Upper lobe of left lung (tissue), 6 donors: ENCODE measurements at regions not wholly inside any gene's neighbourhood (a gene's known extent, or its start where the extent isn't known, plus 50 kb on each side); places are given as distances from the start of the nearest gene placed in this dataset.

Experiments
- ATAC-seq, 2 donors: fragments of 200-7000 bp; cut with Tn5 transposase; one replicate each; pipeline ENCODE4 v1.9.1; 2022; ENCODE audit warnings: mild to moderate bottlenecking in 2 of 2, moderate library complexity in 2 of 2; ENCODE audit not compliant: low FRiP score in 2 of 2
- DNase-seq, 2 donors: peaks; one replicate each; pipeline ENCODE4 v3.0.0-alpha.2; 2019 to 2020
- H3K27ac ChIP-seq, 4 donors: fragments of 200-600 bp; sonication (generic); one replicate each; pipeline ENCODE4 v1.5.1; 2016 to 2019
- H3K27me3 ChIP-seq, 4 donors: fragments of 200-600 bp; sonication (generic); one replicate each; pipeline ENCODE4 v1.5.1; 2017 to 2019
- H3K36me3 ChIP-seq, 4 donors: fragments of 200-600 bp; sonication (generic); one replicate each; pipeline ENCODE4 v1.5.1; 2016 to 2019
- H3K4me1 ChIP-seq, 4 donors: fragments of 200-600 bp; sonication (generic); one replicate each; pipeline ENCODE4 v1.5.1; 2018 to 2019
- H3K4me3 ChIP-seq, 4 donors: fragments of 200-600 bp; sonication (generic); one replicate each; pipeline ENCODE4 v1.5.1; 2017 to 2019; ENCODE audit warnings: mild to moderate bottlenecking in 2 of 4, moderate library complexity in 1 of 4
- H3K9me3 ChIP-seq, 4 donors: fragments of 200-600 bp; sonication (generic); one replicate each; pipeline ENCODE4 v1.5.1; 2018 to 2019
- CTCF ChIP-seq, 6 experiments: fragments of 450-650 bp in 4 of 6; fragments of 200-600 bp in 2 of 6; sonication (generic) in 2 of 6; IDR thresholded peaks; one replicate each; pipeline ENCODE4 v1.5.1; 2016 to 2019; ENCODE audit warnings: antibody characterized with exemption in 6 of 6
- EP300 ChIP-seq, 4 donors: sonication (generic); formaldehyde crosslinking; IDR thresholded peaks; one replicate each; pipeline ENCODE4 v1.5.1; 2017; ENCODE audit warnings: antibody characterized with exemption in 4 of 4, control low read depth in 2 of 4
- POLR2A ChIP-seq, 4 donors: fragments of 450-650 bp; IDR thresholded peaks; one replicate each; pipeline ENCODE4 v1.5.1; 2016 to 2017; ENCODE audit warnings: antibody characterized with exemption in 4 of 4, mild to moderate bottlenecking in 2 of 4
- POLR2AphosphoS5 ChIP-seq, 2 donors: sonication (generic); formaldehyde crosslinking; IDR thresholded peaks; one replicate each; pipeline ENCODE4 v1.5.1; 2017; ENCODE audit warnings: antibody characterized with exemption in 2 of 2
- WGBS, 2 donors: methylation state at CpG; one replicate each; pipeline ENCODE4 v1.1.5; 2017 to 2018; 5-methylcytosine and 5-hydroxymethylcytosine counted together
- donor health status: DM: no; HTN: no; CAD: no; lungs with moderate emphysema.
- donor health status: DM: no; HTN: yes; CAD: no; lungs with severe emphysema.

- no peak for TF ChIP-seq POLR2AphosphoS5 (IDR thresholded peaks at IDR 0.05)
- TF ChIP-seq CTCF (IDR thresholded peaks at IDR 0.05): no peak
- TF ChIP-seq POLR2A (IDR thresholded peaks at IDR 0.05): no peak
- no peak for TF ChIP-seq EP300 (IDR thresholded peaks at IDR 0.05)
- H3K4me3 ChIP-seq: no peak overlapping the region
- ATAC-seq: no peak
- H3K4me1 ChIP-seq: no peaks in the 10 kb centered on the region
- no peak for DNase-seq
- no peaks in the 10 kb centered on the region for H3K9me3 ChIP-seq
- H3K27me3 ChIP-seq: no peaks in the 10 kb centered on the region
- H3K36me3 ChIP-seq: no peaks in the 10 kb centered on the region
- no peak overlapping the region for H3K27ac ChIP-seq
These were observed 75.0 kb upstream of the CNTN6 start for GRCh38 chr3:1017870-1018269.

DNA sequence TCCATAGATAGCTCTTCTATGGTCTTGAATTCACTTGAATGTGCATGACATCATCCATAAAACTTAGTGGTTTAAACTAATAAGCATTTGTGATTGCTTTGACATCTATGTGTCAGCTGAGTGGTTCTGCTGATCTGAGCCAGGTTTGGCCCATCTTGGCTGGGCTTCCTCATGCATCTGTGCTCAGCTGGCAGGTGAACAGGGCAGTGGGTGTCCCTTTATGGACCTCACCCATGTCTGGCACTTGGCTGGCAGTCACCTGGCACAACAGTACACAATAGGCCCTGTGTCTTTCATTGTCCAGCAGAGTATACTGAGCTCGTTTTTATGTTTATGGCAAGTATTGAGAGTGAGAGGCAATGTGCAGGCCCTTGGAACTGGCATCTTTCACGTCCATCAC lies 73.7 kb upstream of the CNTN6 start:
- no peak for TF ChIP-seq CTCF (IDR thresholded peaks at IDR 0.05)
- no peak for TF ChIP-seq POLR2AphosphoS5 (IDR thresholded peaks at IDR 0.05)
- no peak for TF ChIP-seq POLR2A (IDR thresholded peaks at IDR 0.05)
- Histone ChIP-seq H3K4me1 (no peaks in the 10 kb centered on the region), H3K36me3 (no peaks in the 10 kb centered on the region), H3K27me3 (no peaks in the 10 kb centered on the region), H3K9me3 (no peaks in the 10 kb centered on the region), H3K27ac (no peak overlapping the region), H3K4me3 (no peak overlapping the region)
- no peak for ATAC-seq
- 56 to 73% methylated on average over 2 of the region's 2 CpGs for WGBS, 2 donors
- DNase-seq: no peak

- DNase-seq (no peak), ATAC-seq (no peak)
- Histone ChIP-seq H3K9me3 (no peaks in the 10 kb centered on the region), H3K27ac (no peak overlapping the region), H3K27me3 (no peaks in the 10 kb centered on the region), H3K4me1 (no peaks in the 10 kb centered on the region), H3K36me3 (no peaks in the 10 kb centered on the region), H3K4me3 (no peak overlapping the region)
- 75 to 77% methylated on average over 2 of the region's 2 CpGs for WGBS, 2 donors
- TF ChIP-seq POLR2AphosphoS5 (IDR thresholded peaks at IDR 0.05) (no peak), POLR2A (IDR thresholded peaks at IDR 0.05) (no peak), EP300 (IDR thresholded peaks at IDR 0.05) (no peak), CTCF (IDR thresholded peaks at IDR 0.05) (no peak)
These were observed 66.4 kb upstream of the CNTN6 start for GRCh38 chr3:1026395-1026794.

DNA sequence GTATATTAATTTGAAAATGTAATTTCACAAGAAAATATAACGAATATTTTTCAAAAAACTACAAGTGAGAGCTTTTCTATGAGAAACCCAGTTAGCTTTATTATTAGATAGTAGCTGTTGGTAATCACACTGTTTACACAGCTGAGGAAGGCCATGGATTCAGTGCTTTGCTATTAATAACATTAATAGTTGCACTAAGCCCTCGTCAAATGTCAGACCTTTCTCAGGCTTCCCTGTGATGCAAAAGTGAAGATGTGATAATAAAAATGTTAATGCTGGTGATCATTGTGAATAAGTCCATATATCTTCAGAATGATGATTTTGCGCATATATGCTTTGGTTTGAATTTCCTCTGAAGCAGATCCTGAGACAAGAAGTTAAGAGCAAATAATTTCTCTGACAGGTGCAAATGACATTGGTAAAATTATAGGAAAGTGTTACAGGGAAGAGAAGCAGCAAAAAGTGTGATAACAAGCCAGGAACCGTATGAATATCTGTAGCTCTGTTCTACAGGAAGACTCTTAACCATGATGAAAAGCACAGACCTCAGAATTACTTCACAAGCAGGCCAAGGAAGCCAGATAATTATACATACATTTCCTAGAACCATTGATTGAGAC lies 56.5 kb upstream of the CNTN6 start:
- no peak overlapping the region for H3K4me3 ChIP-seq
- no peaks in the 10 kb centered on the region for H3K4me1 ChIP-seq
- H3K9me3 ChIP-seq: peaks cover 0 to 3% (median 0%) of the 10 kb centered on the region in 4 donors
- no peak for ATAC-seq
- TF ChIP-seq EP300 (IDR thresholded peaks at IDR 0.05) (no peak), POLR2A (IDR thresholded peaks at IDR 0.05) (no peak), POLR2AphosphoS5 (IDR thresholded peaks at IDR 0.05) (no peak), CTCF (IDR thresholded peaks at IDR 0.05) (no peak)
- no peak overlapping the region for H3K27ac ChIP-seq
- H3K36me3 ChIP-seq: no peaks in the 10 kb centered on the region
- WGBS, 2 donors: 70 to 76% methylated on average over 4 of the region's 4 CpGs
- no peaks in the 10 kb centered on the region for H3K27me3 ChIP-seq
- DNase-seq: no peak

- no peak overlapping the region for H3K27ac ChIP-seq
- H3K9me3 ChIP-seq: peaks cover 0 to 3% (median 0%) of the 10 kb centered on the region in 4 donors
- TF ChIP-seq CTCF (IDR thresholded peaks at IDR 0.05): no peak
- TF ChIP-seq POLR2AphosphoS5 (IDR thresholded peaks at IDR 0.05): no peak
- TF ChIP-seq EP300 (IDR thresholded peaks at IDR 0.05): no peak
- no peak for TF ChIP-seq POLR2A (IDR thresholded peaks at IDR 0.05)
- H3K4me3 ChIP-seq: no peak overlapping the region
- no peak for ATAC-seq
- no peak for DNase-seq
- H3K4me1 ChIP-seq: no peaks in the 10 kb centered on the region
- WGBS, 2 donors: 86 to 88% methylated on average over 5 of the region's 5 CpGs
- H3K36me3 ChIP-seq: no peaks in the 10 kb centered on the region
- H3K27me3 ChIP-seq: no peaks in the 10 kb centered on the region
These were observed 55.2 kb upstream of the CNTN6 start for GRCh38 chr3:1037631-1038030.
